ENCODE measurements at regions not wholly inside any gene's neighbourhood (a gene's known extent, or its start where the extent isn't known, plus 50 kb on each side); places are given as distances from the start of the nearest gene placed in this dataset.

- TF ChIP-seq EZH2phosphoT487 (IDR thresholded peaks at IDR 0.05; ENCODE audit: borderline replicate concordance): no peak
- TF ChIP-seq CTCF (conservative IDR thresholded peaks at IDR 0.05; ENCODE audit: low read length): no peak
- Histone ChIP-seq H3K4me3 (ENCODE audit: low read length, poor library complexity, severe bottlenecking) (no peak overlapping the region), H3K27me3 (ENCODE audit: insufficient read depth, low read length, poor library complexity, severe bottlenecking) (no peaks in the 10 kb centered on the region), H3F3A (ENCODE audit: low read depth) (no peaks in the 10 kb centered on the region), H2AFZ (ENCODE audit: low read length) (no peak overlapping the region), H3K79me2 (ENCODE audit: insufficient read depth, low read length) (no peaks in the 10 kb centered on the region), H3K36me3 (ENCODE audit: insufficient read depth, low read length) (no peaks in the 10 kb centered on the region), H3K9me2 (replicated peaks; ENCODE audit: low read depth, low read length) (no peaks in the 10 kb centered on the region), H3K4me2 (ENCODE audit: low read depth, low read length, poor library complexity, severe bottlenecking) (no peak overlapping the region), H3K4me1 (ENCODE audit: insufficient read depth, low read length, poor library complexity, severe bottlenecking) (no peaks in the 10 kb centered on the region), H3K9me3 (ENCODE audit: insufficient read depth, low read depth, low read length) (no peaks in the 10 kb centered on the region), H4K20me1 (ENCODE audit: insufficient read depth, low read length, poor library complexity, severe bottlenecking) (no peaks in the 10 kb centered on the region), H3K9ac (ENCODE audit: low read depth, low read length, poor library complexity, severe bottlenecking) (no peak overlapping the region)
These were observed 408.4 kb downstream of the ARAP2 start for GRCh38 chr4:35835893-35836292.

- no peaks in the 10 kb centered on the region for H3K4me1 ChIP-seq (ENCODE audit: insufficient read depth, low read length, poor library complexity, severe bottlenecking)
- no peaks in the 10 kb centered on the region for H3K36me3 ChIP-seq (ENCODE audit: insufficient read depth, low read length)
- H3K79me2 ChIP-seq (ENCODE audit: insufficient read depth, low read length): no peaks in the 10 kb centered on the region
- no peaks in the 10 kb centered on the region for H4K20me1 ChIP-seq (ENCODE audit: insufficient read depth, low read length, poor library complexity, severe bottlenecking)
- no peak overlapping the region for H3K4me2 ChIP-seq (ENCODE audit: low read depth, low read length, poor library complexity, severe bottlenecking)
- TF ChIP-seq EZH2phosphoT487 (IDR thresholded peaks at IDR 0.05; ENCODE audit: borderline replicate concordance) (no peak), CTCF (conservative IDR thresholded peaks at IDR 0.05; ENCODE audit: low read length) (no peak)
- no peak overlapping the region for H3K4me3 ChIP-seq (ENCODE audit: low read length, poor library complexity, severe bottlenecking)
- H3K9me2 ChIP-seq (replicated peaks; ENCODE audit: low read depth, low read length): no peaks in the 10 kb centered on the region
- H3K27me3 ChIP-seq (ENCODE audit: insufficient read depth, low read length, poor library complexity, severe bottlenecking): no peaks in the 10 kb centered on the region
- no peak overlapping the region for H3K9ac ChIP-seq (ENCODE audit: low read depth, low read length, poor library complexity, severe bottlenecking)
- H2AFZ ChIP-seq (ENCODE audit: low read length): no peak overlapping the region
- no peaks in the 10 kb centered on the region for H3K9me3 ChIP-seq (ENCODE audit: insufficient read depth, low read depth, low read length)
- no peaks in the 10 kb centered on the region for H3F3A ChIP-seq (ENCODE audit: low read depth)
These were observed 407.7 kb downstream of the ARAP2 start for GRCh38 chr4:35836596-35836995.

- Histone ChIP-seq H3K9me2 (replicated peaks; ENCODE audit: low read depth, low read length) (no peaks in the 10 kb centered on the region), H3K9me3 (ENCODE audit: insufficient read depth, low read depth, low read length) (no peaks in the 10 kb centered on the region), H3K9ac (ENCODE audit: low read depth, low read length, poor library complexity, severe bottlenecking) (no peak overlapping the region), H3F3A (ENCODE audit: low read depth) (no peaks in the 10 kb centered on the region), H4K20me1 (ENCODE audit: insufficient read depth, low read length, poor library complexity, severe bottlenecking) (no peaks in the 10 kb centered on the region), H3K79me2 (ENCODE audit: insufficient read depth, low read length) (no peaks in the 10 kb centered on the region), H3K4me2 (ENCODE audit: low read depth, low read length, poor library complexity, severe bottlenecking) (no peak overlapping the region), H3K27me3 (ENCODE audit: insufficient read depth, low read length, poor library complexity, severe bottlenecking) (no peaks in the 10 kb centered on the region), H2AFZ (ENCODE audit: low read length) (no peak overlapping the region), H3K4me1 (ENCODE audit: insufficient read depth, low read length, poor library complexity, severe bottlenecking) (no peaks in the 10 kb centered on the region), H3K4me3 (ENCODE audit: low read length, poor library complexity, severe bottlenecking) (no peak overlapping the region), H3K36me3 (ENCODE audit: insufficient read depth, low read length) (no peaks in the 10 kb centered on the region)
- TF ChIP-seq CTCF (conservative IDR thresholded peaks at IDR 0.05; ENCODE audit: low read length) (no peak), EZH2phosphoT487 (IDR thresholded peaks at IDR 0.05; ENCODE audit: borderline replicate concordance) (no peak)
These were observed 377.3 kb downstream of the ARAP2 start for GRCh38 chr4:35867057-35867456.

Measured in Loucy (cell line).